Dedifferentiated amniotic fluid mesenchymal stem cell (primary cell): ENCODE measurements at regions not wholly inside any gene's neighbourhood (a gene's known extent, or its start where the extent isn't known, plus 50 kb on each side); places are given as distances from the start of the nearest gene placed in this dataset.

ENCODE experiments used
- DNase-seq: peaks from one replicate; pipeline ENCODE4 v3.0.0-alpha.2; 2016; ENCODE audit errors: extremely low spot score

GRCh38 chr1:175865041-175865766, 121.8 kb upstream of the TNR start:
- no peak for DNase-seq

DNA sequence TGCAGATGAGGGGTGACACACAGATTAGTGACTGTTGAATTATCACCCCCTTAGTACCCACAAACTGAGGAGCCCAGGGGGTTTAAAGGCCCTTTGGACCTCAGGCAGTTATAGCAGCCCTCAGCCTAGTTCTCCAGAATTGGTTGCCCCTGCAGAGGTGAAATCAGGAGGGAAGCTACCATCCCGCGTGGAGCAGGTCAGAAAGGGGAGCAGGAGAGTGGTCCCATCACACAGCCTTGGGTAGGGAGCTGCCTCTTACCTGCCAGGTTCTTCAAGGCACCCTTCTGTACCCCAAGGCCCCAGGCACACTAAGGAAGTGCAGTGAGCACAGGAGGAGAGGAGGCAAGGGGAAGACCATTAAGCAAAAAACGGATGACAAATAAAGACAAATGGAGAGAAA, 121.2 kb upstream of the TNR start:
- no peak for DNase-seq

GRCh38 chr1:175864183-175864582, 120.8 kb upstream of the TNR start:
- DNase-seq = no peak

GRCh38 chr1:175863299-175864050, 120.1 kb upstream of the TNR start:
- DNase-seq = no peak

DNA sequence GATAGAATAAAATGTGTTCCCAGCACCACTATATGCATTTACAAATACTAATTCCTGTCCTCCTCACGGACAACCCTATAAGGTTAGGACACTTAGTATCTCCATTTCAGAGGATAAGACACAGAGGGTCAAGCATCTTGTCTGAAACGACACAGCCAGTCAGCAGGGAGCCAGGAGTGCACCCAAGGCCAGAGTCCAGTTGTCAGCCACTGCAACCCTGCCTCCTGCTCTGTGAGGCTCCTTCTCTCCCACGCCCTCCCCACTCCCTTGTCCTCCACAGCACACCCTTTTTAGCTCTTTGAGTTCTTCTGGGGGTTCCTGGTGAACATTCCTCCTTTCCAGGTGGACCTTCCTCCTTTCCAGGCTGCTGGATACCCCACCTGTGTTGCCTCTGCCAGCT, 119.0 kb upstream of the TNR start:
- no peak for DNase-seq

DNA sequence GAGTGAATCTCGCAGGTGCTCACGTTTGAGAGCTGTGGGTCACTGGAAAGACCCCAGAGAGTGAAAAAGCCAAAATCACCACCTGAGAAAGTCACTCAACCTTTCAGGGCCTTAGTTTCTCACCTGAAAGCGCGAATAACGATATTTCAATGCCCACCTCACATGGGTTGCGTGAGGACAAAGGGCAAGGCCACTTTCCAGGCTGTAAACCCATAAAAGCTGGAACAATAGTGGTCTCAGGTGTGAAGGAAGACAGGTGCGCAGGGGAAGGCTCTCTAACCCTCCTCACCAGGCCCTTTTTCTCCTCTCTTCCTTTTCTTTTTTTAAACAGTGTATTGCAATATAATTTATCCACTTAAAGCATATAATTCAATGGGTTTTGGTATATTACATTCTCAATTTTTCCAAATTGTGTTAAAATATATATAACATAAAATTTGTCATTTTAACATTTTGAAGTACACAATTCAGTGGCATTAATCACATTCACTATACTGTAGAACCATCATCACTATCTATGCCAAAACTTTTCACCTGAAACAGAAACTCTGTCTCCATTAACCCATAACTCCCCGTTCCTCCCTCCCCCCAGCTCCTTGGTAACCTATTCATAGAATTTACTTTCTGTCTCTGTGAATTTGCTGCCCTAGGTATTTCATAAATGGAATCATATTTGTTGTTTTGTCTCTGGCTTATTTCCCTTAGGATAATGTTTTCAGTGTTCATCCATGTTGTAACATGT, 118.4 kb upstream of the TNR start:
- no peak for DNase-seq

GRCh38 chr1:175857756-175858155, 114.4 kb upstream of the TNR start:
- no peak for DNase-seq

DNA sequence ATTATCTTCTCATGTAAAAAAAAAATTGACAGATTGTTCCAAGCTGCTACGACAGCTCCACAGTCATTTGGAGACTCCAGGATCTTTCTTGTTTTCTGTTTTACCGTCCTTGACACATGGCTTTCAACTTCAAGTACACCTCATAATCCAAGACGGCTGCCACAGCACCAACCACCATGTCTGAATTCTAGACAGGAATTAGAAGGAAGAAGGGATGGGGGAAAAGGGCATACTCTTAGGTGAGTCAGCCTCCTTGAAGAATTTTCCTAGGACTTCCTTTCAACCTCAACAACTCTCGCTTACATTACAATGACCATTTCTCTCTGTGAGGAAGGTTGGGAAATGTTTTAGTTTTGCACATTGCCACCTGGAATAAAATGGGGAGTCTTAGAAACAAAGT, 110.3 kb upstream of the TNR start:
- no peak for DNase-seq

DNA sequence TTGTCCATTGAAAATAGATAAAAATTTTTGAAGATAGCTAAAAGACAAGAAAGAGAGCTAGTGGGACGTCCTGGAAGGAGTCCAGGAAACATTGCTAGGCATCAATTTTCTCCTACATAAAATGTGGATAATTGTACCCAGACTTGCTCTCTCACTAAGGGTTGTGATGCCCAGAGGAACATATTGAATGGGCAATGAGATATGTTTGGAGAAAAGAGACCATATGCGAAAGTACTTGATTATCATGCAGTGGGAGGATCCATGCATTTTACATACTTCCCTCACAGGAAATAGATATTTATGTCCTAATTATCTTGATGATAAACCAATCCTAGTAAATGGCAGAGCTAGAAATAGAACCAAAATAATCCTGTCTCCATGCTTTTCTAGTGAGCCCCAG, 108.4 kb upstream of the TNR start:
- no peak for DNase-seq

DNA sequence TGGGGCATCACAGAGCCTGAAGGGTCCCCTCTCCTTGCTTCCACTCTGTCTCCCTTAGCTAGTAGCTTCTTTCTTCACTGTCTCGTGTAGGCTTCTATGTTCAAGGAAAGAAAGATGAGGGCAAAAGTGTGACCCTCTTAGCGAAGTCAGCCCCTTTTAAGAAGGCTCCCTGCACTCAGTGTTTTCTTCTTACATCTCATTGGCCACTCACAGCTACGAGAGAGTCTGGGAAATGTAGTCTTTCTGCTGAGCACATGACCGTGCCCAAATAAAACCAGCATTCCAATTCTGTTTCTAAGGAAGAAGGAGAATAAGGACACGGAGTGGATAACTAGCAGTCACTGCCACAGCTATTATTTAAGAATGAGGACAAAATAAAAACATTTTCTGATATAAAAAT, 104.9 kb upstream of the TNR start:
- DNase-seq = no peak

DNA sequence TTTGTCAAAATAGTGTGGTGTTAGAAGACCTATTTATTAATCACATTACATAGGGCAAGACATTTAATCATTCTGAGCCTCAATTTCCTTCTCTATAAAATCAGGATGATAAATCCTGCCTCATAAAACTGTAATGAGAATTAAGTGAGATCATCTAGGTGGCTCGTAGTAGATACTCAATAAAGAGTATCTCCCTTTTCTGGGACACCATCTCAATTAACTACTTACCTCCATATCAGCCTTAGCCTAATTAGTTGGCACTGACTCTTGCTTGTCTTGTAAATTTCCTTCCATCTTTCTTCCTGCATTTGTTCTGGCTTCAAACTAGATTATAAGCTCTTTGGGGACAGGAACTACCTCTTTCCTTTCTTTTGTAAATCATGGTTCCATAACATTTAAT, 102.6 kb upstream of the TNR start:
- DNase-seq = no peak

DNA sequence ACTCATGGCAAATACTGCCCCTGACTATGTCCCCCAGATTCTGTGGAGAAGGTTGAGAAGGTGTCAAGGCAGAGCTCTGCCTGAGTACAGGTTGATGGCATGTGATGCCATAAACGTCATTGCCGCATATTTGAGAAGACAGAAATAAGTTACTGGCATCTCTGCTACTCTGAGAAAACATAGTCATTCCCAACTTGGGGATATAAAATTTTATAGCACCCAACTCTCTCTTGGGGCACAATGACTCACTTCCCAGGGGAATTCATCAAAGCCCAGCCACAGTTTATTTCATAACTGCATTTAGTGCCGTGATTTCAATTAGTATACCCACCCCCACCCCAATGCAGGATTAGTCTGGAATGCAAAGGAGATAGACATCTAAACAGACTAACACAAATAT, 101.9 kb upstream of the TNR start:
- no peak for DNase-seq

DNA sequence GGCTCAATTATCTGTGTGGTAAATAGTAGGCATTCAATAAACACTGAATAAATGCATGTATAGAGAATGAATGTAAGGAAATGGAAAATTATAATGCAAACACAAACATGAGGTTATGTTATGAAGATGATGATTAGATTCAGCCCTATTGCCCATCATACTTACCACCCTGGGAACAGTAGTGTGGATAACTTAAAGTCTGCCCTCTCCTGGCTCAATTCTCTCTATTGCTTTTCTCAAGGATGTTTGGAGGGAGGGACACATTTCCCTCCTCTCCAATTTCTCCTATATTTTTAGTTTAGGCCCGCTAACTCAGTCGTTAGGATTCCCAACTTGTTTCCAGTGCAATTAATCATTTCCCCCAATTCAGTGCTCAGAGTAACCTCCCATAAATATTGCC, 101.5 kb upstream of the TNR start:
- DNase-seq = no peak

GRCh38 chr1:175842550-175842949, 99.2 kb upstream of the TNR start:
- DNase-seq = no peak

DNA sequence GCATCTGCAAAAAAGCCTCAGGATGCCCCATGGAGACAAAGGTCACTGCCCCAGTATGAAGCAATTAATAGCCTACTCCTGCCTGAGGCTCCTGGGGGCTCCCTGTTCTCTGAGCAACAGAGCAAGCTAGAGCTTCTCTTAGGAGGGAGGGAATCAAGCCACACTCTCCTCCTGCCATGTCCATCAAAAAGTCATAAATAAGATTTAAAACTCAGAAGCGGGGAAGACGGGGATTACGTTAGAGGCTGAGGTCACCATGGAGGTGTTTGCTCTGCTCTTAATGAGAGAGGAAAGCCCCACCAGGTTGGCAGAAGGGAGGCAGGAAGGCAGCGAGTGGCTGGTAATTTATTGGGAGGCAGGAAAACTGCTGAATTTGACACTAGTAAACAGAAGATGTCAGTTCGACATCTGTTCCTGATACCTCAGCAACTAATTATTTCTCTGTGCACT, 98.4 kb upstream of the TNR start:
- no peak for DNase-seq

GRCh38 chr1:175840787-175841186, 97.4 kb upstream of the TNR start:
- DNase-seq = no peak

DNA sequence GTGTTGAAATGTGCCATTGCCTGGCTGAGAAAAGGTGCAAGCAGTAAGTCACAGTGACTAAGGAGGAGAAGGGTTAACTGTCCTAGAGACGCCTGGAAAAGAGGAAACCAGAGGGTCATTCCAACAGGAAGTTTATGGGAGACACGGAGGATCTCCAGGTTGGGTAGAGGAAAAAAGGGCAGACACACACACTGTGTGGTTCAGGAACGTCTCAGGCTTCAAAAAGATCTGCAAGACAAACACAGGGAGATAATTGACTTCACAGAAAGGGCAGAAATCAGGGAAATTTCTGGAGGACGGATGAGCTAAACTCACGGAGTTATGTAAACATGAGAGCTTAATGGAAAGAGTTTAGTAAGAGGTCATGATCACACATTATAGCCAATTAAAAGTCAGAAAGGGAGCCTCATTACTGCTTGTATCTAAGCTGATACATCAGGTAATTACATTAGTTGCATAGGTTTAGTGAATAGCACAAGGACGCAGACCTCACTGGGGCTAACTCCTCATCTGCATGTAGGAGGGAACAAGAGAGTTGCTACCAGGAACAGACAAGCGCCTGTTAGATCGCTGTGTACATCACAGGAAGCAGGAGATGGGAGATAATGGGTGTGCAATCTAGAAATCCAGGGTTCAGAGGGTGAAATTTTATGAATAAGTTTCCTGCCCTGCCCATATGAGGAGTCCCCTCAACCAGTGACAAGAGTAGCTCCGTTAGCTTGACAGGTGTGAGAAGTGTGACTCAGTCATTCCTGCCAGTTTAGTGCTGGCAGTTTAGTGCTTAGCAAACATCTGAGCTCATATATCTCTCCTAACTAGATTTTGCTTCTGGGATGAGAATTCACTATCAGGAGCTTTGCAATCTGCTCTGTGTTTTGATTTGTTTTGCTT, 96.6 kb upstream of the TNR start:
- DNase-seq = no peak

GRCh38 chr1:175834597-175834996, 91.2 kb upstream of the TNR start:
- DNase-seq = no peak

- no peak for DNase-seq
Observed at GRCh38 chr1:175833951-175834350, 90.6 kb upstream of the TNR start.

- DNase-seq = no peak
Observed at GRCh38 chr1:175833502-175833901, 90.1 kb upstream of the TNR start.

DNA sequence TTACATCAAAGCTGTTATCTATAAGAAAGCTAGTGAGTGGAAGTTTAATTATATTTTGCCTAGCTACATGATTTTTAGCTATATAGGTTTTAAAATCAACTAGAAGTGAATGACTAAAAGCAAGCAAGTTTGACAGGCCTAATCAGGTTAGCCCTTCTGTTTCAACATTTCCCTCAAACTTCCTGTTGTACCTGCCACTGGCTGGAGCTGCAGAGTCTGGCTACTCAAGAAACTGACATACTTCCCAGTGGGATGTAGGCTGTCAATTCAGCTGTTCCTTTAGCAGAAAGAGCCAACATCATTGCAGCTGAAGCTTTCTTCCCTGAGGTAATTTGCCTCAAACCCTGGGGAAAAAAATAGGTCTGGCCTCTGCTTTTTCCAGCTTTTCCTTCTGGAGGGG, 87.1 kb upstream of the TNR start:
- no peak for DNase-seq

DNA sequence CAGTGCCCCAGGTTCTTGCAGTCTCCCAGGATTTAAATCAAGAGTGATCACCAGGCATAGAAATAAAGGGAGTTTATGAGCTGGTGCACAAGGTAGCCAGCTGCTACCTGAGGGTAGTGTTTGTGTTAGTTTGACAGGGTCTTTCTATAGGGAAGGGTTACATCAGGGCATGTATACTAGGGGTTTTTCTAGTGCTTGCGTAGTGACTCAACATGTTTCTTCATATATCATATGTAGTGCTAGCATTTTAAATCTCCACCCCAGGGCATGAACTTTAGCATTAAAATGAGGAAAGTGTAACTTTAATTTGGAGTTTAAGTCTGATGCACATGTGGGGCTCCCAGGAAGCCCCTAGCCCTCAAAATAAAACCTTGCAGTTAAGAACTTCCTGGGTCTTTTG, 86.5 kb upstream of the TNR start:
- no peak for DNase-seq
